PC-9 (cell line): ENCODE measurements at regions not wholly inside any gene's neighbourhood (a gene's known extent, or its start where the extent isn't known, plus 50 kb on each side); places are given as distances from the start of the nearest gene placed in this dataset.

Experiments
- BruUV-seq: library from RNA; stranded (reverse); fragments of 400-500 nt; replicated peaks from 2 replicates; lab custom pipeline; 2021; lab: Mats Ljungman, UMichigan
- CTCF ChIA-PET: fragments of 300-600 bp; sonication (Branson Sonifier 250); formaldehyde crosslinking; loops from one replicate; lab custom pipeline; 2022; ENCODE audit warnings: antibody characterized with exemption; lab: Charles Lee
- POLR2A ChIA-PET: fragments of 300-600 bp; sonication (Branson Sonifier 250); formaldehyde crosslinking; loops from one replicate; lab custom pipeline; 2022; ENCODE audit warnings: antibody characterized with exemption; ENCODE audit not compliant: unreplicated experiment; lab: Charles Lee
- DNase-seq, 2 experiments: peaks; one replicate each; pipeline versions ENCODE4 v3.0.0 to v3.0.0-alpha.2; 2015 to 2022; ENCODE audit warnings: mixed read lengths in 1 of 2
- H2AFZ ChIP-seq: fragments of 200-600 bp; sonication (generic); 2 replicates; pipeline ENCODE4 v1.8.1; 2017; ENCODE audit warnings: antibody characterized with exemption
- H3F3A ChIP-seq: fragments of 200-600 bp; sonication (generic); 2 replicates; pipeline ENCODE4 v1.8.1; 2017; ENCODE audit warnings: antibody characterized with exemption, mild to moderate bottlenecking, low read depth; ENCODE audit not compliant: insufficient read depth
- H3K27ac ChIP-seq: fragments of 200-600 bp; sonication (generic); 2 replicates; pipeline ENCODE4 v1.6.1; 2016; ENCODE audit warnings: mixed run types
- H3K27me3 ChIP-seq: fragments of 200-600 bp; sonication (generic); 2 replicates; pipeline ENCODE4 v1.6.1; 2016; ENCODE audit warnings: low read depth, mixed run types; ENCODE audit not compliant: insufficient read depth
- H3K36me3 ChIP-seq: fragments of 200-600 bp; sonication (generic); 2 replicates; pipeline ENCODE4 v1.6.1; 2016; ENCODE audit warnings: low read depth, mixed run types
- H3K4me1 ChIP-seq: fragments of 200-600 bp; sonication (generic); replicated peaks from 2 replicates; pipeline ENCODE4 v1.6.1; 2016; ENCODE audit warnings: mixed run types; ENCODE audit not compliant: insufficient read depth
- H3K4me2 ChIP-seq: fragments of 200-600 bp; sonication (generic); 2 replicates; pipeline ENCODE4 v1.6.1; 2017; ENCODE audit warnings: mixed run types
- H3K4me3 ChIP-seq: fragments of 200-600 bp; sonication (generic); 2 replicates; pipeline ENCODE4 v1.6.1; 2016; ENCODE audit warnings: mixed run types
- H3K79me2 ChIP-seq: fragments of 200-600 bp; sonication (generic); 2 replicates; pipeline ENCODE4 v1.6.1; 2017; ENCODE audit warnings: low read depth, mixed run types
- H3K9me2 ChIP-seq: fragments of 200-600 bp; sonication (generic); 2 replicates; pipeline ENCODE4 v1.8.1; 2017; ENCODE audit warnings: mild to moderate bottlenecking; ENCODE audit not compliant: insufficient read depth
- H3K9me3 ChIP-seq: fragments of 200-600 bp; sonication (generic); 2 replicates; pipeline ENCODE4 v1.8.1; 2016; ENCODE audit warnings: low read depth; ENCODE audit not compliant: insufficient read depth
- H4K20me1 ChIP-seq: fragments of 200-600 bp; sonication (generic); 2 replicates; pipeline ENCODE4 v1.8.1; 2017; ENCODE audit not compliant: insufficient read depth
- EZH2 ChIP-seq: fragments of 200-600 bp; sonication (generic); IDR thresholded peaks from 2 replicates; pipeline ENCODE4 v1.8.0; 2017; ENCODE audit warnings: antibody characterized with exemption, low read depth
- intact Hi-C: fragments of 100-400 bp; cut with micrococcal nuclease; formaldehyde crosslinking; loops from one replicate; pipeline ENCODE4 v1.10.0; 2022; ENCODE audit not compliant: unreplicated experiment
- TF ChIP-seq, protein P1 (sequence below): fragments of 200-600 bp; sonication (generic); conservative IDR thresholded peaks from 2 replicates; pipeline ENCODE4 v1.6.1; 2017; ENCODE audit warnings: mixed run types, antibody characterized with exemption, mild to moderate bottlenecking, moderate library complexity

DNA sequence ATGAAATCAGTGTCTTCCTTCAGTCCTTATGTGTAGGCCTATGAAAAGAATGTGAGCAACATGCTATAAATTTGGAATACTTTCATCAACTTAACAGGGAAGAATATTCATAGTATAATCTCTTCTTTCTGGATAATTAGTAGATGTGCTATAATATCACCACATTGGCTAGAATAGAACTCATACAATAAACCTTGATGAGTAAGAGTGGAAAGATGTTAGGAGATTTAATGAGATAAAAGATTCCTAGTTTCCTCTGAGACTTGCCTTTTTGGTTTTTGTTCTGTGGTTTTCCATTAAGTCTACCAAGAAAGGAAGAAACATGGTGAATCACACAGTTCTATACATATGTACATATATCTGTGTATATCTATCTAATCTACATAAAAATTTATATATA, 301.8 kb upstream of the PRR16 start:
- BruUV-seq: no TSS peak
- POLR2A ChIA-PET: no interaction called here
- Histone ChIP-seq H2AFZ (no peak overlapping the region), H3K27ac (no peak overlapping the region), H3K9me3 (0 out of 2 replicates have a peak, but pooled peaks cover 3% of the 10 kb centered on the region), H4K20me1 (no peaks in the 10 kb centered on the region), H3K4me3 (no peak overlapping the region), H3K4me2 (no peak overlapping the region), H3K36me3 (no peaks in the 10 kb centered on the region), H3K9me2 (peaks cover 5% of the 10 kb centered on the region; the same call in 1 of the 2 replicates), H3K79me2 (no peaks in the 10 kb centered on the region), H3K27me3 (no peaks in the 10 kb centered on the region), H3K4me1 (0 out of 2 replicates have a peak, but pooled peaks cover 8% of the 10 kb centered on the region), H3F3A (peaks cover 2% of the 10 kb centered on the region; the same call in 1 of the 2 replicates)
- CTCF ChIA-PET: no interaction called here
- TF ChIP-seq, protein P1, sequence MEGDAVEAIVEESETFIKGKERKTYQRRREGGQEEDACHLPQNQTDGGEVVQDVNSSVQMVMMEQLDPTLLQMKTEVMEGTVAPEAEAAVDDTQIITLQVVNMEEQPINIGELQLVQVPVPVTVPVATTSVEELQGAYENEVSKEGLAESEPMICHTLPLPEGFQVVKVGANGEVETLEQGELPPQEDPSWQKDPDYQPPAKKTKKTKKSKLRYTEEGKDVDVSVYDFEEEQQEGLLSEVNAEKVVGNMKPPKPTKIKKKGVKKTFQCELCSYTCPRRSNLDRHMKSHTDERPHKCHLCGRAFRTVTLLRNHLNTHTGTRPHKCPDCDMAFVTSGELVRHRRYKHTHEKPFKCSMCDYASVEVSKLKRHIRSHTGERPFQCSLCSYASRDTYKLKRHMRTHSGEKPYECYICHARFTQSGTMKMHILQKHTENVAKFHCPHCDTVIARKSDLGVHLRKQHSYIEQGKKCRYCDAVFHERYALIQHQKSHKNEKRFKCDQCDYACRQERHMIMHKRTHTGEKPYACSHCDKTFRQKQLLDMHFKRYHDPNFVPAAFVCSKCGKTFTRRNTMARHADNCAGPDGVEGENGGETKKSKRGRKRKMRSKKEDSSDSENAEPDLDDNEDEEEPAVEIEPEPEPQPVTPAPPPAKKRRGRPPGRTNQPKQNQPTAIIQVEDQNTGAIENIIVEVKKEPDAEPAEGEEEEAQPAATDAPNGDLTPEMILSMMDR: no peak
- no peak for TF ChIP-seq EZH2
- no peak for DNase-seq
- intact Hi-C loops: no loop called here

DNA sequence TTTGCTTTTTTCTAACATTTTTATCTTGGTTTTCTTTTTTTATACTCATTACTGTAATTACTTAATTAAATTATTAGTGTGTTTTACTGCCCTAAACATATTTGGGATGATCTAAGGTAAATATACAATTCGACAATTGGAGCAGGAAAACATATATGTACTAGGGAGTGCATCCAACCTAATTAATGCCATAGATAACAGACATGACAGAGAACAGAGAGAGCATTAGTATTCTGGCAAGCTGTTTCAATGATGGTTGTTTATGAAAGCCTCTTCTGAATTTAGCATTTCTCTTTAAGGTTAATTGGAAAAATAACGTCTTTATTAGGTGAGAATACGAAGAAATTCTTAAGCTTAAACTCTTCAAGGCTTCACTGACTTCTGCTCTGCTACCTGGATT, 300.1 kb upstream of the PRR16 start:
- DNase-seq: no peak
- CTCF ChIA-PET: no interaction called here
- Histone ChIP-seq H3K9me2 (peaks cover 6% of the 10 kb centered on the region), H4K20me1 (no peaks in the 10 kb centered on the region), H3K4me1 (0 out of 2 replicates have a peak, but pooled peaks cover 8% of the 10 kb centered on the region), H3K9me3 (no peaks in the 10 kb centered on the region), H3K27me3 (no peaks in the 10 kb centered on the region), H3K4me3 (no peak overlapping the region), H3K79me2 (no peaks in the 10 kb centered on the region), H3K4me2 (no peak overlapping the region), H3K36me3 (no peaks in the 10 kb centered on the region), H2AFZ (no peak overlapping the region), H3K27ac (no peak overlapping the region), H3F3A (peaks cover 2% of the 10 kb centered on the region; the same call in 1 of the 2 replicates)
- BruUV-seq: no TSS peak
- intact Hi-C loops: no loop called here
- POLR2A ChIA-PET: no interaction called here
- TF ChIP-seq, protein P1: no peak
- TF ChIP-seq EZH2: no peak

DNA sequence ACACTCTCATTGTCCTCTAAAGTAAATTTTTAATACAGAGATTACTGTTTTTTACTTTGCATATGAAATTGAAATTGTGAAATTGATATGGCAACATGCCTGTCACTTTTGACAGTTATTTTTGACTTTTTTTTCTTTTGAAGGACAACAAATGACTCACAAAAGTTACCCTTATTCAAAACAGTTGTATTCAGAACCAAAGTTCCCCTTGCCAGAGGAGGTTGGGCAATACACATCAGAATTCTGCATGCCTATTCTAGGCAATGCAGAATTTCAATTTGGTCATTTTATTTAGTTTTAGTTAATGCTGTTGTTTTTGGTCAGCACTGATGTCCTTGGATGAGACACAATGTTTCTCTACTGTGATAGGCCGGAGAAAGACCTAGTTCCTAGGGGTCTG, 299.1 kb upstream of the PRR16 start:
- no peaks in the 10 kb centered on the region for H3K27me3 ChIP-seq
- BruUV-seq: no TSS peak
- H3K4me1 ChIP-seq: 0 out of 2 replicates have a peak, but pooled peaks cover 4% of the 10 kb centered on the region
- no peak overlapping the region for H3K4me3 ChIP-seq
- H3K4me2 ChIP-seq: no peak overlapping the region
- no peaks in the 10 kb centered on the region for H3K9me3 ChIP-seq
- no peak for DNase-seq
- no peak overlapping the region for H3K27ac ChIP-seq
- no peaks in the 10 kb centered on the region for H3K36me3 ChIP-seq
- no peak overlapping the region for H2AFZ ChIP-seq
- no peaks in the 10 kb centered on the region for H3K79me2 ChIP-seq
- H3K9me2 ChIP-seq: peaks cover 8% of the 10 kb centered on the region
- CTCF ChIA-PET: no interaction called here
- POLR2A ChIA-PET: no interaction called here
- H3F3A ChIP-seq: no peaks in the 10 kb centered on the region
- intact Hi-C loops: no loop called here
- H4K20me1 ChIP-seq: no peaks in the 10 kb centered on the region
- TF ChIP-seq, protein P1: no peak
- TF ChIP-seq EZH2: no peak
